ENCODE measurements at regions not wholly inside any gene's neighbourhood (a gene's known extent, or its start where the extent isn't known, plus 50 kb on each side); places are given as distances from the start of the nearest gene placed in this dataset.
"Not testable (repeated sequence)": the region's sequence is repeated elsewhere in the genome, so short reads cannot be mapped to it uniquely, and the experiment has no call there.

DNA sequence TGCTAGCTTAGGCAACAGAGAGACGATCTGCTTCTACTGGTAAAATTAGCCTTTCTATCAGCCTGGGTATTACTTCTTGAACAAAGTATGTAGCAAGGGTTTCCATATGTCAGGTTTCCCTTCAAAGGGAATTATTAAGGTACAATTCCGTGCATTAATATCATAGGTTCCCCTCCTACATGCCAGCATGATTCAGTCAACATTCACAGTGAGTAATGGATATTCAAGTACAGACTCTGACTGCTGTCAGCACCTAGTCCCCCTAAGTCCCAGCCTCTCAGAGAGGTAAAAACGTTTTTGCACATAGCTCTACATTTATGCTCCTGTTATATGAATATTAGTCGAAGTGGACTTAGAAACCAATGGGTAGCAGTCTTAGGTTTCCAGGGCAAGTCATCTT lies 322.4 kb upstream of the CCNG1 start:
- H3K4me1 ChIP-seq (ENCODE audit: control insufficient read depth, insufficient read depth, low read length): peaks cover 3% of the 10 kb centered on the region
- H3K27me3 ChIP-seq (ENCODE audit: control insufficient read depth, insufficient read depth, low read length, poor library complexity, severe bottlenecking): no peaks in the 10 kb centered on the region
- WGBS, 2 experiments: 72 to 77% methylated on average over 4 of the region's 4 CpGs
- H3K27ac ChIP-seq (ENCODE audit: insufficient read depth, low read depth, low read length, poor library complexity, severe bottlenecking): no peak overlapping the region
- no peaks in the 10 kb centered on the region for H3K36me3 ChIP-seq (ENCODE audit: control insufficient read depth, insufficient read depth, low read length)
- H3K4me3 ChIP-seq (ENCODE audit: insufficient read depth, low read depth, low read length): no peak overlapping the region
- H3K9me3 ChIP-seq (ENCODE audit: control insufficient read depth, low read length): no peaks in the 10 kb centered on the region

DNA sequence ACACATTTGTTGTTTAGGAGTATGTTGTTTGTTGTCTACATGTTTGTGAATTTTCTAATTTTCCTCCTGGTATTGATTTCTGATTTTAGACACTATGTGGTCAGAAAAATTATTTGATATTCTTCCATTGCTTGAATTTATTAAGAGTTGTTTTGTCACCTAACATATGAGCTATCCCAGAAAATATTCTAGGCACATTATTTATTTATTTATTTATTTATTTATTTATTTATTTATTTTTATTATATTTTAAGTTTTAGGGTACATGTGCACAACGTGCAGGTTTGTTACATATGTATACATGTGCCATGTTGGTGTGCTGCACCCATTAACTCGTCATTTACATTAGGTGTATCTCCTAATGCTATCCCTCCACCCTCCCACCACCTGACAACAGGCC lies 320.8 kb upstream of the CCNG1 start:
- WGBS, 2 experiments: 67 to 82% methylated on average over 1 of the region's 2 CpGs
- not testable (repeated sequence) for H3K4me3 ChIP-seq (ENCODE audit: insufficient read depth, low read depth, low read length); H3K36me3 ChIP-seq (ENCODE audit: control insufficient read depth, insufficient read depth, low read length); H3K4me1 ChIP-seq (ENCODE audit: control insufficient read depth, insufficient read depth, low read length); H3K27ac ChIP-seq (ENCODE audit: insufficient read depth, low read depth, low read length, poor library complexity, severe bottlenecking); H3K27me3 ChIP-seq (ENCODE audit: control insufficient read depth, insufficient read depth, low read length, poor library complexity, severe bottlenecking); H3K9me3 ChIP-seq (ENCODE audit: control insufficient read depth, low read length)

DNA sequence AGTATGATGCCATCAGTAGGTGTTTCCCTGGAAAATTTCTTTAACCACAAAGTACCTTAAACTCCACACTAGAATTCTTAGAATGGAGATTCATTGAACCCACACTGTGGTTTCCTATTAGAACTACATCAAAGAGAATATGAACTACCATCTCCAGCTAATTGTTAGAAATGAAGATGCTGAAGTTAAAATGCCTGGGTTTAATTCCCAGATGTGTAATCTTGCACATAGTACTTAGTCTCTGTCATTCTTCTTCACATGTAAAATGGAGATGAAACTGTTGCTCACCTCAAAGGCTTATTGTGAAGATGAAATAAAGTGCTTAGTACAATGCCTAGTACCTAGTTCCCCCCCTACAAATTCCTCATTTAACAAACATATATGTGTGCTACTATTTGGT lies 303.3 kb upstream of the CCNG1 start:
- Histone ChIP-seq H3K36me3 (ENCODE audit: control insufficient read depth, insufficient read depth, low read length) (no peaks in the 10 kb centered on the region), H3K4me1 (ENCODE audit: control insufficient read depth, insufficient read depth, low read length) (no peaks in the 10 kb centered on the region), H3K27me3 (ENCODE audit: control insufficient read depth, insufficient read depth, low read length, poor library complexity, severe bottlenecking) (no peaks in the 10 kb centered on the region), H3K27ac (ENCODE audit: insufficient read depth, low read depth, low read length, poor library complexity, severe bottlenecking) (no peak overlapping the region), H3K4me3 (ENCODE audit: insufficient read depth, low read depth, low read length) (no peak overlapping the region), H3K9me3 (ENCODE audit: control insufficient read depth, low read length) (no peaks in the 10 kb centered on the region)

DNA sequence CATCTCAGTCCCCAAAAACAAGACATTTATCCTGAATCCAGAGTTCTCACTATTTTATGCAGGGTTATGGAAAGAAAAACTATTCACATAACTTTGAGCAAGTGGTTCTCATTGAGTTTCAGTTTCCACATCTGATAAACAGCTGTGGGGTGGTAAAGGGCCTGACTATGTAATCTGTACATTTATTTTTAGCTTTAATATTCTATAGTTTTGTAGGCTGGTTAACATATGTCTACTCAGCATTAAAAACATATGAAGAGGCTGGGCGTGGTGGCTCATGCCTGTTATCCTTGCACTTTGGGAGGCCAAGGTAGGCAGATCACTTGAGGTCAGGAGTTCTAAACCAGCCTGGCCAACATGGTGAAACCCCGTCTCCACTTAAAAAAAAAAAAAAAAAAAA lies 301.5 kb upstream of the CCNG1 start:
- Histone ChIP-seq H3K27ac (ENCODE audit: insufficient read depth, low read depth, low read length, poor library complexity, severe bottlenecking) (no peak overlapping the region), H3K36me3 (ENCODE audit: control insufficient read depth, insufficient read depth, low read length) (no peaks in the 10 kb centered on the region), H3K4me3 (ENCODE audit: insufficient read depth, low read depth, low read length) (no peak overlapping the region), H3K4me1 (ENCODE audit: control insufficient read depth, insufficient read depth, low read length) (no peaks in the 10 kb centered on the region), H3K27me3 (ENCODE audit: control insufficient read depth, insufficient read depth, low read length, poor library complexity, severe bottlenecking) (no peaks in the 10 kb centered on the region), H3K9me3 (ENCODE audit: control insufficient read depth, low read length) (no peaks in the 10 kb centered on the region)
- WGBS, 2 experiments: 68 to 70% methylated on average over 2 of the region's 2 CpGs

DNA sequence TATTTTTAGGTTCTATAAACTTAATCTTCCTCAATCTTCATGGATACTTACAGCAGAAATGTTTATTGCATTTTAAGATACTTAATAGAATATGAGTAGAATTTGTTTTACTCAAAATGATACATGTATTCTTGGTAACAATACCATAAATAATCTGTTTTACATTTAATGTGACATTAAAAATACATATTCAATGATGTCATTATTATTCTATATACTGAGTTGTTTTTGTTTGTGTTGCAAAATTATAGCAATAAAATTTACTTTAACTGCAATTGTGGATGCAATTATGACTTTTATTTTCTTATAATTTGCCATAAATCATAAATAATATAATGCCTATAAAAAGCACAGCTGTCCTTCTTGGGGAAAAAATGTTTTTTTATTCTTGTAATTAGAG lies 275.9 kb upstream of the CCNG1 start:
- no peaks in the 10 kb centered on the region for H3K27me3 ChIP-seq (ENCODE audit: control insufficient read depth, insufficient read depth, low read length, poor library complexity, severe bottlenecking)
- no peak overlapping the region for H3K4me3 ChIP-seq (ENCODE audit: insufficient read depth, low read depth, low read length)
- H3K4me1 ChIP-seq (ENCODE audit: control insufficient read depth, insufficient read depth, low read length): no peaks in the 10 kb centered on the region
- no peaks in the 10 kb centered on the region for H3K36me3 ChIP-seq (ENCODE audit: control insufficient read depth, insufficient read depth, low read length)
- H3K27ac ChIP-seq (ENCODE audit: insufficient read depth, low read depth, low read length, poor library complexity, severe bottlenecking): no peak overlapping the region
- no peaks in the 10 kb centered on the region for H3K9me3 ChIP-seq (ENCODE audit: control insufficient read depth, low read length)

DNA sequence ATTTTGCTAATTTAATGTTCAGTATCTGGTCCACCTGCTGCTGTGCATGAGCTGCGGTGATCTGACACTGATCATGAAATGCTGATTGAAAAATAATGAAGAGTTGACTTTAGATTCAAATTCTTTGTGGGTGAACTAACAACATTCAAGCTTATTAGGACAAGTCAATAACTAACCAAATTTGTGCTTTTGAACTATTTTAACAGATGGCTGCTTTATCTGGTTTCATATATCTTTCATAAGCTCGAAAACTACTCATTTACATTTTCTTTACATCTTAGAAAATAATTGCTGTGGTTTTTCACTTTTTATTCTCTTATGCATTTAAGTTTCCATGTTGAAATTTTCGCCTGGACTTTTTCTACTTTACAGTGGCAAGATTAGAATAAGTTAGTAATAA lies 274.8 kb upstream of the CCNG1 start:
- no peaks in the 10 kb centered on the region for H3K4me1 ChIP-seq (ENCODE audit: control insufficient read depth, insufficient read depth, low read length)
- no peak overlapping the region for H3K4me3 ChIP-seq (ENCODE audit: insufficient read depth, low read depth, low read length)
- H3K9me3 ChIP-seq (ENCODE audit: control insufficient read depth, low read length): no peaks in the 10 kb centered on the region
- no peak overlapping the region for H3K27ac ChIP-seq (ENCODE audit: insufficient read depth, low read depth, low read length, poor library complexity, severe bottlenecking)
- H3K27me3 ChIP-seq (ENCODE audit: control insufficient read depth, insufficient read depth, low read length, poor library complexity, severe bottlenecking): no peaks in the 10 kb centered on the region
- 83 to 91% methylated on average over 2 to 3 of the region's 3 CpGs for WGBS, 2 experiments
- H3K36me3 ChIP-seq (ENCODE audit: control insufficient read depth, insufficient read depth, low read length): no peaks in the 10 kb centered on the region

DNA sequence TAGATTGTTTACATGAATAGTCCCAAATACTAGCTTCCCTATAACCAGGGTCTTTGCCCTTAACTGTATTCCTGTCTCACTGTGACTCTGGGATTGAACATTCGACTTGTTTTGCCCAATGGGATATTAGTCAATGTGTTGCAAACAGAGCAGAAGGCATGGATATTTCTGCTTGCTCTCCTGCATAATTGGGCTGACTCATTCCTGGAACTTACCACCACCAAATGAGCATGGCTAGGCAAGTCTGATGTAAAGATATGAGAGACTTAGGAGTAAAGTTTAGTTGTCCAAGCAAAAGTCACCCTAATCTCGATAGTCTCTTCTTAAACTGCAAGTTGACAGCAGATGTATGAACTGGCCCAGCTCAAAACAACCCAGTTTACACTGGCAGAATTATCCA lies 273.5 kb upstream of the CCNG1 start:
- H3K36me3 ChIP-seq (ENCODE audit: control insufficient read depth, insufficient read depth, low read length): no peaks in the 10 kb centered on the region
- H3K27me3 ChIP-seq (ENCODE audit: control insufficient read depth, insufficient read depth, low read length, poor library complexity, severe bottlenecking): no peaks in the 10 kb centered on the region
- H3K9me3 ChIP-seq (ENCODE audit: control insufficient read depth, low read length): no peaks in the 10 kb centered on the region
- no peaks in the 10 kb centered on the region for H3K4me1 ChIP-seq (ENCODE audit: control insufficient read depth, insufficient read depth, low read length)
- H3K4me3 ChIP-seq (ENCODE audit: insufficient read depth, low read depth, low read length): no peak overlapping the region
- 93 to 100% methylated on average over 2 of the region's 2 CpGs for WGBS, 2 experiments
- no peak overlapping the region for H3K27ac ChIP-seq (ENCODE audit: insufficient read depth, low read depth, low read length, poor library complexity, severe bottlenecking)

DNA sequence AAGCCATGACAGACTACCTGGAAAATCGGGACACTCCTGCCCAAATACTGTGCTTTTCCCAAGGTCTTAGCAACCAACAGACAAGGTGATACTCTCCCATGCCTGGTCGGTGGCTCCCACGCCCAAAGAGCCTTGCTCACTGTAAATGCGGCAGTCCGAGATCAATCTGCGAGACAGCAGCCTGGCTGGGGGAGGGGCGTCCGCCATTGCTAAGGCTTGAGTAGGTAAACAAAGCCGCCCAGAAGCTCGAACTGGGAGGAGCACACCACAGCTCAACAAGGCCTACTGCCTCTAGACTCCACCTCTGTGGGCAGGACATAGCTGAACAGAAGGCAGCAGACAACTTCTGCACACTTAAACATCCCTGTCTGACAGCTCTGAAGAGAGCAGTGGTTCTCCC lies 272.1 kb upstream of the CCNG1 start:
- WGBS, 2 experiments: 90 to 94% methylated on average over 10 of the region's 10 CpGs
- Histone ChIP-seq H3K4me3 (ENCODE audit: insufficient read depth, low read depth, low read length) (no peak overlapping the region), H3K27ac (ENCODE audit: insufficient read depth, low read depth, low read length, poor library complexity, severe bottlenecking) (no peak overlapping the region), H3K27me3 (ENCODE audit: control insufficient read depth, insufficient read depth, low read length, poor library complexity, severe bottlenecking) (no peaks in the 10 kb centered on the region), H3K36me3 (ENCODE audit: control insufficient read depth, insufficient read depth, low read length) (no peaks in the 10 kb centered on the region), H3K9me3 (ENCODE audit: control insufficient read depth, low read length) (no peaks in the 10 kb centered on the region), H3K4me1 (ENCODE audit: control insufficient read depth, insufficient read depth, low read length) (no peaks in the 10 kb centered on the region)

DNA sequence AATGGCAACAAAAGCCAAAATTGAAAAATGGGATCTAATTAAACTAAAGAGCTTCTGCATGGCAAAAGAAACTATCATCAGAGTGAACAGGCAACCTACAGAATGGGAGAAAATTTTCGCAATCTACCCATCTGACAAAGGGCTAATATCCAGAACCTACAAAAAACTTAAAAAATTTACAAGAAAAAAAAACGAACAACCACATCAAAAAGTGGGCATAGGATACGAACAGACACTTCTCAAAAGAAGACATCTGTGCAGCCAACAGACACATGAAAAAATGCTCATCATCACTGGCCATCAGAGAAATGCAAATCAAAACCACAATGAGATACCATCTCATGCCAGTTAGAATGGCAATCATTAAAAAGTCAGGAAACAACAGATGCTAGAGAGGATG lies 267.2 kb upstream of the CCNG1 start:
- H3K9me3 ChIP-seq (ENCODE audit: control insufficient read depth, low read length); H3K4me1 ChIP-seq (ENCODE audit: control insufficient read depth, insufficient read depth, low read length); H3K27ac ChIP-seq (ENCODE audit: insufficient read depth, low read depth, low read length, poor library complexity, severe bottlenecking); H3K27me3 ChIP-seq (ENCODE audit: control insufficient read depth, insufficient read depth, low read length, poor library complexity, severe bottlenecking); H3K4me3 ChIP-seq (ENCODE audit: insufficient read depth, low read depth, low read length); H3K36me3 ChIP-seq (ENCODE audit: control insufficient read depth, insufficient read depth, low read length): not testable (repeated sequence)
- WGBS, 2 experiments: 86 to 88% methylated on average over 3 of the region's 3 CpGs

DNA sequence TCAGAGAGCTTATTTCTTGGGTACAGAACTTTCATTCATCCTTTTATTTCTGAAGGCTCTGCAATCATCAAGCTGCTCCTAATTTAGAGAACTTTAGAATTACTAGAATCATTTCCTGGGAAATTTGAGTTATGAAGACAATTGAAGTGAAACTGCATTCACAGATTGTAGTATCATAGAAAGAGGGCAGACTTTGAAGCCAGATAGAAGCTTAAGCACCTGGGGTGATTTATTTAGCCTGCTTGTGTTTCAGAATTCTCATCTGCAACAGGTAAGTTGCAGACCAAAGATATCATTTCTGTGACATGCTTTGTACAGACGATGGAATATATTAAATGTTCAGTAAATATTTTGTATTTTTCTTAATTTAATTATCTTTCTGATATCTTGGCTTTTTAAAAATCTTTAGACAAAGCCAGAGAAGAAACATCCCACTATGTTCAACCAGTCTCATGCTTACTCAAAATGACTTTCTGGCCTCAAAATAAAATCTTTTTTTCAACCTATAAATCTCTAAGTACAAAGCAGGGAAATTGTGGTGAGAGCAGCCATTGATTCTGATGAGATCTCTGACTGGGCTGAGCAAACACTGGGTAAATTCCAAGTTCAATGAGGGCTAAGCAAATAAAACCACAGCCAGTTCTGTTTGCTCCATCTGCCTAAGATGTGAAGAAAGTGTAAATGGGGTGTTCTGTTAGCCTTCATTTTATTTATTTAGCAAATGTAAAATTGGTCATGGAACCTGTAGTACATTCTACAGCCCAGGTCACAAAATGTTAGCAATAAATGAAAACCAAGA lies 264.7 kb upstream of the CCNG1 start:
- H3K9me3 ChIP-seq (ENCODE audit: control insufficient read depth, low read length): no peaks in the 10 kb centered on the region
- H3K27me3 ChIP-seq (ENCODE audit: control insufficient read depth, insufficient read depth, low read length, poor library complexity, severe bottlenecking): no peaks in the 10 kb centered on the region
- H3K4me1 ChIP-seq (ENCODE audit: control insufficient read depth, insufficient read depth, low read length): no peaks in the 10 kb centered on the region
- no peaks in the 10 kb centered on the region for H3K36me3 ChIP-seq (ENCODE audit: control insufficient read depth, insufficient read depth, low read length)
- 100% methylated on average over 1 of the region's 1 CpG; no CpG with 5 or more reads in 1 of the 2 experiments for WGBS, 2 experiments
- H3K4me3 ChIP-seq (ENCODE audit: insufficient read depth, low read depth, low read length): no peak overlapping the region
- H3K27ac ChIP-seq (ENCODE audit: insufficient read depth, low read depth, low read length, poor library complexity, severe bottlenecking): no peak overlapping the region

DNA sequence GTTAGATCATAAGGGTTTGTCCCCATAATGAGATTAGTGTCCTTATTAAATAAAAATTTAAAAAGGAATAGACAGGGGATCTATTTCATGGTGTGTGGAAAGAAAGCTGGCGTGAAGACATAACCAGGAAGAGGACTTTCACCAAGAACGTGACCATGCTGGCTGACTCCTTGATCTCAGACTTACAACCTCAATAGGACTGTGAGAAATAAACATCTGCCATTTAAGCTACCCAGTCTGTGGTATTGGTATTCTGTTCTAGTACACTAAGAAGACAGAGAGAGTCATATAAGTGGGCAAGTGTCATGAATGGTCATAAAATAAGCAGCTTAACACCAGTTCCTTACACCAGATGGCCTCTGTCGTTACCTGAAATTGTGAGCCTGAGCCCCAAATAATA lies 259.4 kb upstream of the CCNG1 start:
- H3K27ac ChIP-seq (ENCODE audit: insufficient read depth, low read depth, low read length, poor library complexity, severe bottlenecking): no peak overlapping the region
- no peak overlapping the region for H3K4me3 ChIP-seq (ENCODE audit: insufficient read depth, low read depth, low read length)
- H3K4me1 ChIP-seq (ENCODE audit: control insufficient read depth, insufficient read depth, low read length): no peaks in the 10 kb centered on the region
- no peaks in the 10 kb centered on the region for H3K9me3 ChIP-seq (ENCODE audit: control insufficient read depth, low read length)
- WGBS, 2 experiments: 91 to 93% methylated on average over 3 of the region's 3 CpGs
- H3K27me3 ChIP-seq (ENCODE audit: control insufficient read depth, insufficient read depth, low read length, poor library complexity, severe bottlenecking): no peaks in the 10 kb centered on the region
- H3K36me3 ChIP-seq (ENCODE audit: control insufficient read depth, insufficient read depth, low read length): no peaks in the 10 kb centered on the region
